ENCODE measurements at regions not wholly inside any gene's neighbourhood (a gene's known extent, or its start where the extent isn't known, plus 50 kb on each side); places are given as distances from the start of the nearest gene placed in this dataset.

- DNase-seq (ENCODE audit: low read depth in 3 of 3, low spot score in 1 of 3), result no peak
These were observed 58.9 kb upstream of the ZNF516 start for GRCh38 chr18:76553715-76554546.

- no peak for DNase-seq (ENCODE audit: low read depth in 3 of 3, low spot score in 1 of 3)
These were observed 53.5 kb upstream of the ZNF516 start for GRCh38 chr18:76548541-76548940.

GRCh38 chr18:76547296-76547695, 52.3 kb upstream of the ZNF516 start:
- no peak for DNase-seq (ENCODE audit: low read depth in 3 of 3, low spot score in 1 of 3)

- DNase-seq (ENCODE audit: low read depth in 3 of 3, low spot score in 1 of 3), result no peak
These were observed 51.4 kb upstream of the ZNF516 start for GRCh38 chr18:76546436-76546835.

- no peak for DNase-seq (ENCODE audit: low read depth in 3 of 3, low spot score in 1 of 3)
These were observed 51.0 kb upstream of the ZNF516 start for GRCh38 chr18:76546088-76546435.

- no peak for DNase-seq (ENCODE audit: low read depth in 3 of 3, low spot score in 1 of 3)
These were observed 50.5 kb upstream of the ZNF516 start for GRCh38 chr18:76545433-76546087.

- no peak for DNase-seq (ENCODE audit: low read depth in 3 of 3, low spot score in 1 of 3)
These were observed 49.7 kb upstream of the ZNF516 start for GRCh38 chr18:76544511-76545345.

Measured in stimulated activated CD4-positive, alpha-beta T cell treated with anti-CD3 and anti-CD28 coated beads, TNF-alpha, amount 100 ng/mL, for 1 hour (primary cell).